ENCODE measurements at regions not wholly inside any gene's neighbourhood (a gene's known extent, or its start where the extent isn't known, plus 50 kb on each side); places are given as distances from the start of the nearest gene placed in this dataset.

DNA sequence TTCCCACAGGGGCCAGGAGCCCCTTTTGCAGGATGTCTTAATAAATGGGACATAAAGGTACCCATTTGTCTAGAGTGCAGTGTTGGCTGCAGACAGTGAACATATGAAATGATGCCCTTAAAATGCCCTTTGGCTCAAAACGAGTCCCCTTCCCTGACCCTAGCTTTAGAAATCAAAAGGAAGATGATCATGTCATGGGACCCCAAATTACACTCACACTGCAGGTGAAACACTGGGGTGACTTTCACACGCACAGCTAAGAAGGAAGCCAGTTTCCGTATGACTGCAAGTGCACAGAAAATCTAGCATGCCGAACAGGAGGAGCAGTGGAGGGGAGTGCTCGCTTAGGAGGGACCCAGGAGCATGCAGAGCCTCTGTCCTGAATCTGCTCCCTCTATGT, 154.5 kb upstream of the KLF14 start:
- no peak for TF ChIP-seq POLR2A (IDR thresholded peaks at IDR 0.05; ENCODE audit: low read depth, low read length)
- no peak for TF ChIP-seq TAF1 (IDR thresholded peaks at IDR 0.05; ENCODE audit: borderline replicate concordance, low read depth, low read length)
- no peak for TF ChIP-seq POLR2AphosphoS5 (IDR thresholded peaks at IDR 0.05; ENCODE audit: low read depth, low read length)

All from GM12892 (cell line).